Endodermal cell (in vitro differentiated cells): ENCODE measurements at regions not wholly inside any gene's neighbourhood (a gene's known extent, or its start where the extent isn't known, plus 50 kb on each side); places are given as distances from the start of the nearest gene placed in this dataset.
A peak's percentile ranks its signal among the peaks of the same experiment; 100 is the strongest.

ENCODE experiments used
- DNase-seq: peaks from one replicate; pipeline ENCODE4 v3.0.0-alpha.2; 2017
- H3K27ac ChIP-seq: 2 replicates; pipeline ENCODE4 v1.5.1; 2013; ENCODE audit warnings: mild to moderate bottlenecking, low read depth, low read length, moderate library complexity
- H3K27me3 ChIP-seq: 2 replicates; pipeline ENCODE4 v1.6.1; 2013; ENCODE audit warnings: mild to moderate bottlenecking, low read length, moderate library complexity; ENCODE audit not compliant: insufficient read depth, control insufficient read depth, poor library complexity, severe bottlenecking
- H3K36me3 ChIP-seq: 2 replicates; pipeline ENCODE4 v1.7.0; 2013; ENCODE audit warnings: mild to moderate bottlenecking, low read length, moderate library complexity; ENCODE audit not compliant: control insufficient read depth, insufficient read depth
- H3K4me1 ChIP-seq: one replicate; pipeline ENCODE4 v1.7.0; 2013; ENCODE audit warnings: low read length; ENCODE audit not compliant: control insufficient read depth, insufficient read depth
- H3K4me3 ChIP-seq: 2 replicates; pipeline ENCODE4 v1.5.1; 2013; ENCODE audit warnings: mild to moderate bottlenecking, low read length, moderate library complexity
- H3K9ac ChIP-seq: 2 replicates; pipeline ENCODE4 v1.6.1; 2013; ENCODE audit warnings: mild to moderate bottlenecking, low read length, moderate library complexity; ENCODE audit not compliant: poor library complexity, severe bottlenecking; ENCODE audit errors: extremely low read depth
- H3K9me3 ChIP-seq: 2 replicates; pipeline ENCODE4 v1.6.1; 2013; ENCODE audit warnings: mild to moderate bottlenecking, low read length, moderate library complexity; ENCODE audit not compliant: control insufficient read depth
- H3K27ac Mint-ChIP-seq: 2 replicates; pipeline ENCODE4 v1.8.0; 2020; ENCODE audit warnings: mixed read lengths
- H3K27me3 Mint-ChIP-seq: 2 replicates; pipeline ENCODE4 v1.8.0; 2021; ENCODE audit warnings: mild to moderate bottlenecking, mixed read lengths; ENCODE audit not compliant: insufficient read depth
- H3K36me3 Mint-ChIP-seq: 2 replicates; pipeline ENCODE4 v1.8.0; 2020; ENCODE audit warnings: low read depth, mixed read lengths
- H3K4me1 Mint-ChIP-seq: 2 replicates; pipeline ENCODE4 v1.8.0; 2020; ENCODE audit warnings: mixed read lengths
- H3K4me3 Mint-ChIP-seq: 2 replicates; pipeline ENCODE4 v1.8.0; 2020; ENCODE audit warnings: mild to moderate bottlenecking, moderate library complexity, mixed read lengths
- H3K9me3 Mint-ChIP-seq: 2 replicates; pipeline ENCODE4 v1.8.0; 2020; ENCODE audit warnings: mild to moderate bottlenecking, mixed read lengths
- CTCF ChIP-seq: fragments of 200-600 bp; sonication (generic); conservative IDR thresholded peaks from 2 replicates; pipeline ENCODE4 v1.5.0; 2021; ENCODE audit warnings: antibody characterized with exemption, mild to moderate bottlenecking
- WGBS, 2 experiments: methylation state at CpG; one replicate each; pipeline versions ENCODE4 v1.1.5 to v1.1.7; 2013; ENCODE audit warnings: missing lambda C conversion rate in 2 of 2, mixed read lengths in 1 of 2; ENCODE audit not compliant: insufficient coverage in 1 of 2, insufficient read length in 1 of 2; 5-methylcytosine and 5-hydroxymethylcytosine counted together

GRCh38 chr2:22801071-22801470 lies 583.9 kb upstream of the KLHL29 start:
- no peak for TF ChIP-seq CTCF
- Mint-ChIP-seq H3K36me3 (peaks cover 5% of the 10 kb centered on the region), H3K4me3 (no peak overlapping the region), H3K27me3 (peaks cover 21% of the 10 kb centered on the region), H3K9me3 (peaks cover 24% of the 10 kb centered on the region), H3K27ac (no peak overlapping the region), H3K4me1 (peaks cover 6% of the 10 kb centered on the region)
- no peak overlapping the region for H3K4me3 ChIP-seq
- H3K27me3 ChIP-seq = peaks cover 20% of the 10 kb centered on the region
- 83% methylated on average over 3 of the region's 3 CpGs; no CpG with 5 or more reads in 1 of the 2 experiments for WGBS, 2 experiments
- no peaks in the 10 kb centered on the region for H3K4me1 ChIP-seq
- peaks cover 24% of the 10 kb centered on the region for H3K9me3 ChIP-seq
- H3K36me3 ChIP-seq = no peaks in the 10 kb centered on the region
- H3K9ac ChIP-seq = no peak overlapping the region
- no peak overlapping the region for H3K27ac ChIP-seq
- DNase-seq = no peak

DNA sequence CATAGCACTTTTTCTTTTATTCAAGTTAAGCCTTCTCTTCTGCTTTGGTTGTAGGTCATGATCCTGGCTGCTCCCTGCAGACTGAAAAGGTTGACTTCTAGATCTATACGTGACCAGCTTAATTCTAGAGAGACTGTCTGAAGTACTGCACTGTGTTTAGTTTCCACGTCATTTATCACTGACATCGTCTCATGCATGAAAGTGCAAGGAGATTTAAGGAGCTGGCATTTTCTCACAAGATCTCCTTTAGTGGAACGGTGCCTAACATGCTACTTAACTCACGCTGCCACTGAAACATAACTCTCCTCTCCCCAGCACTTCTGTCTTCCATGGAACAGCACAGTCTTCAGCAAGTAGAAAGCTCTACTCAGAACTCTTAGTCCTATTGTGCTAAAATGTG lies 583.0 kb upstream of the KLHL29 start:
- Histone ChIP-seq H3K4me3 (no peak overlapping the region), H3K9me3 (peaks cover 33% of the 10 kb centered on the region), H3K36me3 (no peaks in the 10 kb centered on the region), H3K4me1 (no peaks in the 10 kb centered on the region), H3K27ac (peak overlapping the region; percentile 36), H3K9ac (no peak overlapping the region), H3K27me3 (peaks cover 11% of the 10 kb centered on the region)
- 84 to 95% methylated on average over 5 of the region's 5 CpGs for WGBS, 2 experiments
- Mint-ChIP-seq H3K4me1 (peaks cover 4% of the 10 kb centered on the region), H3K36me3 (peaks cover 11% of the 10 kb centered on the region), H3K4me3 (no peak overlapping the region), H3K27ac (no peak overlapping the region), H3K9me3 (peaks cover 33% of the 10 kb centered on the region), H3K27me3 (peaks cover 12% of the 10 kb centered on the region)
- no peak for TF ChIP-seq CTCF
- no peak for DNase-seq

- no peak overlapping the region for H3K9ac ChIP-seq
- H3K27ac ChIP-seq = no peak overlapping the region
- peaks cover 45% of the 10 kb centered on the region for H3K9me3 ChIP-seq
- DNase-seq = no peak
- Mint-ChIP-seq H3K27ac (no peak overlapping the region), H3K9me3 (peaks cover 39% of the 10 kb centered on the region), H3K27me3 (no peaks in the 10 kb centered on the region), H3K4me3 (no peak overlapping the region), H3K4me1 (no peaks in the 10 kb centered on the region), H3K36me3 (peaks cover 11% of the 10 kb centered on the region)
- H3K27me3 ChIP-seq = no peaks in the 10 kb centered on the region
- TF ChIP-seq CTCF = no peak
- no peaks in the 10 kb centered on the region for H3K4me1 ChIP-seq
- no peak overlapping the region for H3K4me3 ChIP-seq
- no peaks in the 10 kb centered on the region for H3K36me3 ChIP-seq
These were observed 577.1 kb upstream of the KLHL29 start for GRCh38 chr2:22807872-22808271.
